HCT116 (cell line): ENCODE measurements at regions not wholly inside any gene's neighbourhood (a gene's known extent, or its start where the extent isn't known, plus 50 kb on each side); places are given as distances from the start of the nearest gene placed in this dataset.

Experiments used
- ATAC-seq: fragments of 200-7000 bp; cut with Tn5 transposase; 2 replicates; pipeline ENCODE4 v1.9.1; 2020; ENCODE audit warnings: mild to moderate bottlenecking, moderate library complexity
- BruUV-seq: library from RNA; stranded (reverse); fragments of 400-500 nt; replicated peaks from 2 replicates; lab custom pipeline; 2021; lab: Mats Ljungman, UMichigan
- CTCF ChIA-PET: fragments of 300-600 bp; sonication (Branson Sonifier 250); formaldehyde crosslinking; loops from one replicate; lab custom pipeline; 2021; ENCODE audit warnings: antibody characterized with exemption; lab: Charles Lee
- POLR2A ChIA-PET: fragments of 300-600, 350-600 bp; sonication (Branson Sonifier 250); formaldehyde crosslinking; loops from one replicate; lab custom pipeline; 2021; ENCODE audit warnings: antibody characterized with exemption; lab: Charles Lee
- RAD21 ChIA-PET, 2 experiments: fragments of 300-600 bp; sonication (Branson Sonifier 250); formaldehyde crosslinking; loops; one replicate each; lab custom pipeline; 2023; ENCODE audit warnings: low total read pairs in 2 of 2; ENCODE audit not compliant: uncharacterized antibody in 2 of 2, unreplicated experiment in 2 of 2, low non-redundant PET in 1 of 2; lab: Charles Lee
- DNase-seq: peaks from one replicate; pipeline ENCODE4 v3.0.0-alpha.2; 2010; ENCODE audit warnings: low read depth, low spot score
- H2AFZ ChIP-seq: fragments of 200-600 bp; shearing (Covaris generic), sonication (generic); 2 replicates; pipeline ENCODE4 v1.6.1; 2017; ENCODE audit warnings: low read depth, mixed run types, mixed read lengths, antibody characterized with exemption, low read length; ENCODE audit not compliant: poor library complexity, severe bottlenecking
- H3K27ac ChIP-seq: 2 replicates; pipeline ENCODE4 v1.5.1; 2012; ENCODE audit warnings: low read depth, low read length
- H3K27me3 ChIP-seq: fragments of 200-600 bp; sonication (generic); 2 replicates; pipeline ENCODE4 v1.6.1; 2016; ENCODE audit warnings: mixed run types, low read length, mixed read lengths; ENCODE audit not compliant: insufficient read depth
- H3K36me3 ChIP-seq, 2 experiments: fragments of 200-500 bp in 1 of 2; fragments of 200-600 bp in 1 of 2; sonication (Bioruptor generic) in 1 of 2; sonication (generic) in 1 of 2; 2 replicates each; pipeline versions ENCODE4 v1.5.1 to v1.6.1; 2014 to 2016; ENCODE audit warnings: low read length in 2 of 2, inconsistent platforms in 1 of 2, mixed read lengths in 1 of 2, mixed run types in 1 of 2; ENCODE audit not compliant: insufficient read depth in 2 of 2, control insufficient read depth in 1 of 2
- H3K4me1 ChIP-seq, 2 experiments: fragments of 200-600 bp in 1 of 2; sonication (generic) in 1 of 2; 2 replicates each; pipeline versions ENCODE4 v1.5.1 to v1.6.1; 2012 to 2017; ENCODE audit warnings: low read length in 2 of 2, inconsistent platforms in 1 of 2, mild to moderate bottlenecking in 1 of 2, mixed read lengths in 1 of 2, mixed run types in 1 of 2, moderate library complexity in 1 of 2; ENCODE audit not compliant: insufficient read depth in 2 of 2, control insufficient read depth in 1 of 2
- H3K4me2 ChIP-seq: fragments of 200-600 bp; sonication (generic); 2 replicates; pipeline ENCODE4 v1.6.1; 2017; ENCODE audit warnings: mixed run types, low read length, mixed read lengths
- H3K4me3 ChIP-seq, 2 experiments: fragments of 200-600 bp in 1 of 2; sonication (generic) in 1 of 2; replicated peaks in 1 of 2; 2 replicates each; pipeline ENCODE4 v1.5.1; 2011 to 2016; ENCODE audit warnings: low read length in 2 of 2, control low read depth in 1 of 2, low read depth in 1 of 2, mild to moderate bottlenecking in 1 of 2, mixed read lengths in 1 of 2, mixed run types in 1 of 2
- H3K79me2 ChIP-seq: fragments of 200-600 bp; sonication (generic); 2 replicates; pipeline ENCODE4 v1.6.1; 2017; ENCODE audit warnings: mild to moderate bottlenecking, mixed run types, low read length, moderate library complexity, mixed read lengths; ENCODE audit not compliant: insufficient read depth
- H3K9ac ChIP-seq: fragments of 200-600 bp; sonication (generic); 2 replicates; pipeline ENCODE4 v1.6.1; 2016; ENCODE audit warnings: low read length, mixed read lengths
- H3K9me2 ChIP-seq: fragments of 200-600 bp; sonication (generic), shearing (Covaris generic); 2 replicates; pipeline ENCODE4 v1.6.1; 2017; ENCODE audit warnings: mixed run types, mild to moderate bottlenecking, moderate library complexity; ENCODE audit not compliant: insufficient read depth
- H3K9me3 ChIP-seq, 2 experiments: fragments of 200-500 bp in 1 of 2; fragments of 200-600 bp in 1 of 2; sonication (Bioruptor generic) in 1 of 2; sonication (generic) in 1 of 2; 2 replicates each; pipeline ENCODE4 v1.6.1; 2014 to 2017; ENCODE audit warnings: low read length in 2 of 2, mixed read lengths in 2 of 2, inconsistent platforms in 1 of 2, low read depth in 1 of 2, mild to moderate bottlenecking in 1 of 2, mixed run types in 1 of 2, moderate library complexity in 1 of 2; ENCODE audit not compliant: control insufficient read depth in 1 of 2, insufficient read depth in 1 of 2
- H4K20me1 ChIP-seq: fragments of 200-600 bp; sonication (generic), shearing (Covaris generic); 2 replicates; pipeline ENCODE4 v1.6.1; 2017; ENCODE audit warnings: mixed run types, mild to moderate bottlenecking, moderate library complexity; ENCODE audit not compliant: insufficient read depth
- ATF3 ChIP-seq: IDR thresholded peaks from 2 replicates; pipeline ENCODE4 v1.6.1; 2012
- CBX3 ChIP-seq: IDR thresholded peaks from 2 replicates; pipeline ENCODE4 v1.6.1; 2012; ENCODE audit warnings: low read depth
- CTCF ChIP-seq, 3 experiments: fragments of 200-600 bp in 1 of 3; sonication (generic) in 1 of 3; IDR thresholded peaks in 2 of 3; conservative IDR thresholded peaks in 1 of 3; 2 replicates each; pipeline ENCODE4 v1.5.1; 2012 to 2017; ENCODE audit warnings: low read depth in 2 of 3, low read length in 2 of 3, antibody characterized with exemption in 1 of 3, borderline replicate concordance in 1 of 3, control low read depth in 1 of 3, mild to moderate bottlenecking in 1 of 3, mixed read lengths in 1 of 3, mixed run types in 1 of 3, moderate library complexity in 1 of 3; ENCODE audit not compliant: insufficient read depth in 1 of 3
- EGR1 ChIP-seq: IDR thresholded peaks from 2 replicates; pipeline ENCODE4 v1.6.1; 2012; ENCODE audit warnings: low read depth
- ELF1 ChIP-seq: IDR thresholded peaks from 2 replicates; pipeline ENCODE4 v1.6.1; 2012; ENCODE audit warnings: low read depth, borderline replicate concordance
- EZH2 ChIP-seq: fragments of 200-600 bp; sonication (generic); IDR thresholded peaks from 2 replicates; pipeline ENCODE4 v1.6.1; 2017; ENCODE audit warnings: antibody characterized with exemption, mixed run types
- EZH2phosphoT487 ChIP-seq: fragments of 200-600 bp; IDR thresholded peaks from 2 replicates; pipeline ENCODE4 v1.6.1; 2018; ENCODE audit warnings: antibody characterized with exemption, borderline replicate concordance
- FOSL1 ChIP-seq: IDR thresholded peaks from 2 replicates; pipeline ENCODE4 v1.6.1; 2012; ENCODE audit warnings: low read depth
- JUND ChIP-seq: IDR thresholded peaks from 2 replicates; pipeline ENCODE4 v1.6.1; 2012
- MAX ChIP-seq: IDR thresholded peaks from 2 replicates; pipeline ENCODE4 v1.6.1; 2012
- POLR2A ChIP-seq: IDR thresholded peaks from 2 replicates; pipeline ENCODE4 v1.7.0; 2011; ENCODE audit warnings: borderline replicate concordance; ENCODE audit not compliant: insufficient read depth, insufficient read length; ENCODE audit errors: extremely low read depth
- POLR2AphosphoS5 ChIP-seq: IDR thresholded peaks from 2 replicates; pipeline ENCODE4 v1.6.1; 2011; ENCODE audit warnings: mild to moderate bottlenecking, low read depth, low read length, moderate library complexity
- SIN3A ChIP-seq: IDR thresholded peaks from 2 replicates; pipeline ENCODE4 v1.6.1; 2012; ENCODE audit warnings: low read depth
- SRF ChIP-seq: IDR thresholded peaks from 2 replicates; pipeline ENCODE4 v1.6.1; 2012; ENCODE audit warnings: low read depth
- TCF7L2 ChIP-seq: IDR thresholded peaks from 2 replicates; pipeline ENCODE4 v1.7.0; 2011; ENCODE audit warnings: borderline replicate concordance, inconsistent platforms; ENCODE audit not compliant: insufficient read depth, insufficient read length; ENCODE audit errors: extremely low read depth
- YY1 ChIP-seq: IDR thresholded peaks from 2 replicates; pipeline ENCODE4 v1.6.1; 2011; ENCODE audit warnings: low read length, low read depth, moderate library complexity, mild to moderate bottlenecking; ENCODE audit not compliant: insufficient replicate concordance; ENCODE audit errors: extremely low read depth
- ZBTB33 ChIP-seq: IDR thresholded peaks from 2 replicates; pipeline ENCODE4 v1.6.1; 2011; ENCODE audit warnings: mild to moderate bottlenecking, low read length, moderate library complexity; ENCODE audit not compliant: insufficient replicate concordance; ENCODE audit errors: extremely low read depth
- ZFX ChIP-seq: fragments of 450-650 bp; IDR thresholded peaks from 2 replicates; pipeline ENCODE4 v1.6.1; 2017
- ZNF274 ChIP-seq: fragments of 200-500 bp; sonication (Bioruptor generic); IDR thresholded peaks from 2 replicates; pipeline ENCODE4 v1.6.1; 2014; ENCODE audit warnings: mild to moderate bottlenecking, low read depth, low read length, inconsistent platforms
- intact Hi-C: fragments of 100-400 bp; cut with micrococcal nuclease; formaldehyde crosslinking; loops from 2 replicates; pipeline ENCODE4 v1.10.0; 2022

GRCh38 chr4:66506985-66507384 is 836.7 kb upstream of the EPHA5 start:
- Histone ChIP-seq H2AFZ (no peak overlapping the region), H3K27me3 (no peaks in the 10 kb centered on the region), H3K4me3 (no peak overlapping the region), H3K79me2 (no peaks in the 10 kb centered on the region)
- ATAC-seq (no peak), DNase-seq (no peak)
- CTCF ChIA-PET: no interaction called here
- TF ChIP-seq FOSL1: no peak
- TF ChIP-seq CBX3: no peak
- TF ChIP-seq POLR2A: no peak
- no peak for TF ChIP-seq POLR2AphosphoS5
- no peak for TF ChIP-seq ZBTB33
- no peak for TF ChIP-seq SRF
- TF ChIP-seq YY1: no peak
- no peak for TF ChIP-seq SIN3A
- TF ChIP-seq JUND: no peak
- TF ChIP-seq ATF3: no peak
- no peak for TF ChIP-seq ZNF274
- no peak for TF ChIP-seq EGR1
- no peak for TF ChIP-seq TCF7L2
- TF ChIP-seq EZH2phosphoT487: no peak
- no peak for TF ChIP-seq CTCF (IDR thresholded peaks at IDR 0.05 in 2 of 3, conservative IDR thresholded peaks at IDR 0.05 in 1 of 3; ENCODE audit: borderline replicate concordance in 1 of 3, insufficient read depth in 1 of 3, low read depth in 2 of 3, low read length in 2 of 3)
- no peak for TF ChIP-seq ZFX
- no peak for TF ChIP-seq ELF1
- TF ChIP-seq EZH2: no peak
- no peak for TF ChIP-seq MAX
- TF ChIP-seq, all 23 proteins: peak for 0
- H3K9me2 ChIP-seq: no peaks in the 10 kb centered on the region
- H4K20me1 ChIP-seq: no peaks in the 10 kb centered on the region
- H3K9ac ChIP-seq: no peak overlapping the region
- H3K36me3 ChIP-seq: no peaks in the 10 kb centered on the region
- BruUV-seq: no TSS peak
- POLR2A ChIA-PET: no interaction called here
- no peak overlapping the region for H3K4me2 ChIP-seq
- H3K9me3 ChIP-seq: peaks cover 6 to 13% of the 10 kb centered on the region in 2 experiments; a peak in 3 of 4 replicates
- no peaks in the 10 kb centered on the region for H3K4me1 ChIP-seq
- intact Hi-C loops: no loop called here
- RAD21 ChIA-PET: no interaction called here
- H3K27ac ChIP-seq: no peak overlapping the region
